ENCODE measurements at regions not wholly inside any gene's neighbourhood (a gene's known extent, or its start where the extent isn't known, plus 50 kb on each side); places are given as distances from the start of the nearest gene placed in this dataset.

GRCh38 chr21:35965699-35966098 is 94.6 kb downstream of the SETD4 start:
- no peak overlapping the region for H3K4me3 ChIP-seq
- intact Hi-C loops (cut with DNase I) = no loop called here
- no peaks in the 10 kb centered on the region for H3K4me1 ChIP-seq
- no peak for ATAC-seq
- H3K27me3 ChIP-seq = no peaks in the 10 kb centered on the region
- TF ChIP-seq POLR2A (IDR thresholded peaks at IDR 0.05) (no peak), CTCF (IDR thresholded peaks at IDR 0.05) (no peak)
- H3K9me3 ChIP-seq = no peaks in the 10 kb centered on the region
- WGBS (ENCODE audit: insufficient coverage, low coverage, low lambda C conversion rate, missing lambda C conversion rate) = 61% methylated on average over 2 of the region's 4 CpGs
- no peaks in the 10 kb centered on the region for H3K36me3 ChIP-seq
- H3K27ac ChIP-seq = no peak overlapping the region
- no peak for DNase-seq

GRCh38 chr21:35963920-35964451 is 96.3 kb downstream of the SETD4 start:
- H3K4me1 ChIP-seq = no peaks in the 10 kb centered on the region
- no peak for TF ChIP-seq CTCF (IDR thresholded peaks at IDR 0.05)
- TF ChIP-seq POLR2A (IDR thresholded peaks at IDR 0.05) = no peak
- intact Hi-C loops (cut with DNase I) = no loop called here
- 69% methylated on average over 7 of the region's 9 CpGs for WGBS (ENCODE audit: insufficient coverage, low coverage, low lambda C conversion rate, missing lambda C conversion rate)
- H3K27me3 ChIP-seq = no peaks in the 10 kb centered on the region
- ATAC-seq = no peak
- no peak overlapping the region for H3K27ac ChIP-seq
- DNase-seq = no peak
- H3K9me3 ChIP-seq = no peaks in the 10 kb centered on the region
- no peaks in the 10 kb centered on the region for H3K36me3 ChIP-seq
- no peak overlapping the region for H3K4me3 ChIP-seq

- H3K4me3 ChIP-seq = no peak overlapping the region
- intact Hi-C loops (cut with DNase I) = no loop called here
- no peak overlapping the region for H3K27ac ChIP-seq
- H3K9me3 ChIP-seq = no peaks in the 10 kb centered on the region
- H3K36me3 ChIP-seq = no peaks in the 10 kb centered on the region
- H3K27me3 ChIP-seq = no peaks in the 10 kb centered on the region
- WGBS (ENCODE audit: insufficient coverage, low coverage, low lambda C conversion rate, missing lambda C conversion rate) = 83% methylated on average over 1 of the region's 2 CpGs
- no peak for DNase-seq
- TF ChIP-seq POLR2A (IDR thresholded peaks at IDR 0.05) (no peak), CTCF (IDR thresholded peaks at IDR 0.05) (no peak)
- no peak for ATAC-seq
- H3K4me1 ChIP-seq = no peaks in the 10 kb centered on the region
Observed at GRCh38 chr21:35962917-35963316, 97.4 kb downstream of the SETD4 start.

- no peak overlapping the region for H3K4me3 ChIP-seq
- TF ChIP-seq CTCF (IDR thresholded peaks at IDR 0.05) (no peak), POLR2A (IDR thresholded peaks at IDR 0.05) (no peak)
- no peak for DNase-seq
- no peaks in the 10 kb centered on the region for H3K36me3 ChIP-seq
- intact Hi-C loops (cut with DNase I) = no loop called here
- H3K9me3 ChIP-seq = no peaks in the 10 kb centered on the region
- H3K27ac ChIP-seq = no peak overlapping the region
- H3K4me1 ChIP-seq = no peaks in the 10 kb centered on the region
- ATAC-seq = no peak
- no peaks in the 10 kb centered on the region for H3K27me3 ChIP-seq
- 68% methylated on average over 4 of the region's 4 CpGs for WGBS (ENCODE audit: insufficient coverage, low coverage, low lambda C conversion rate, missing lambda C conversion rate)
Observed at GRCh38 chr21:35954066-35954465, 106.3 kb downstream of the SETD4 start.

GRCh38 chr21:35953597-35953996 is 106.7 kb downstream of the SETD4 start:
- no peak overlapping the region for H3K4me3 ChIP-seq
- H3K4me1 ChIP-seq = no peaks in the 10 kb centered on the region
- 23% methylated on average over 2 of the region's 2 CpGs for WGBS (ENCODE audit: insufficient coverage, low coverage, low lambda C conversion rate, missing lambda C conversion rate)
- H3K27me3 ChIP-seq = no peaks in the 10 kb centered on the region
- H3K9me3 ChIP-seq = no peaks in the 10 kb centered on the region
- intact Hi-C loops (cut with DNase I) = no loop called here
- H3K27ac ChIP-seq = no peak overlapping the region
- no peak for DNase-seq
- TF ChIP-seq CTCF (IDR thresholded peaks at IDR 0.05) (no peak), POLR2A (IDR thresholded peaks at IDR 0.05) (no peak)
- ATAC-seq = peak in 2 of 4 donors; percentile 25 to 43
- H3K36me3 ChIP-seq = no peaks in the 10 kb centered on the region
